ENCODE measurements at regions not wholly inside any gene's neighbourhood (a gene's known extent, or its start where the extent isn't known, plus 50 kb on each side); places are given as distances from the start of the nearest gene placed in this dataset.
A peak's percentile ranks its signal among the peaks of the same experiment; 100 is the strongest.

DNA sequence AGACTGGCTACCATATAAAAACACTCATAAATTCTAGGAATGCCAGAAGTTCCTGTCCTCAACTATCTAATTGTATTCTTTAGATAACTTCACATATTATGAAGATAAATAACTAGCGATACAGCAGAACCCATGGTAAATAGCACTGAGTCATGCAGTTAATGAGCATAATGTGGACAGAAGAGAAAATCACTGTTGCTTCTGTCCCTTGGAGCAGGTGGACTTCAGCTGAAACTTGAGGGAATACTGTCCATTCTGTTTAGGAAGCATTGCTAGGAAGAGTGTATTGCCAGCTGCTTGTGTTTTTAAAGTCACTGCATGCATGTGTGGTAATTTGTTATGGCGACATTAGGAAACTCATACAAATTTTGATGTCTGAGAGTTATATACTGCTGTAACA is 854.4 kb downstream of the LTN1 start:
- no peak overlapping the region for H3K4me3 Mint-ChIP-seq
- no peaks in the 10 kb centered on the region for H3F3A ChIP-seq (replicated peaks; ENCODE audit: low read depth)
- no peaks in the 10 kb centered on the region for H3K79me2 ChIP-seq (replicated peaks; ENCODE audit: insufficient read depth)
- no peaks in the 10 kb centered on the region; the same call in 2 of the 3 replicates for H3K36me3 Mint-ChIP-seq (ENCODE audit: low read depth)
- H3K36me3 ChIP-seq (ENCODE audit: insufficient read depth): peaks cover 4% of the 10 kb centered on the region
- no peak overlapping the region for H3K4me3 ChIP-seq
- H3K27me3 Mint-ChIP-seq (ENCODE audit: insufficient read depth, low read depth, poor library complexity): no peaks in the 10 kb centered on the region
- no peak for TF ChIP-seq NANOG (IDR thresholded peaks at IDR 0.05; ENCODE audit: borderline replicate concordance)
- no peak for TF ChIP-seq CREB1 (CRISPR knock-in tag; IDR thresholded peaks at IDR 0.05; ENCODE audit: low read depth)
- TF ChIP-seq POLR2AphosphoS5 (IDR thresholded peaks at IDR 0.05; ENCODE audit: low read depth): no peak
- TF ChIP-seq JUNB (IDR thresholded peaks at IDR 0.05; ENCODE audit: unreplicated experiment): no peak
- no peak for TF ChIP-seq EZH2phosphoT487 (IDR thresholded peaks at IDR 0.05; ENCODE audit: unreplicated experiment)
- no peak for TF ChIP-seq STAT1 (IDR thresholded peaks at IDR 0.05; ENCODE audit: unreplicated experiment)
- TF ChIP-seq, protein P1, sequence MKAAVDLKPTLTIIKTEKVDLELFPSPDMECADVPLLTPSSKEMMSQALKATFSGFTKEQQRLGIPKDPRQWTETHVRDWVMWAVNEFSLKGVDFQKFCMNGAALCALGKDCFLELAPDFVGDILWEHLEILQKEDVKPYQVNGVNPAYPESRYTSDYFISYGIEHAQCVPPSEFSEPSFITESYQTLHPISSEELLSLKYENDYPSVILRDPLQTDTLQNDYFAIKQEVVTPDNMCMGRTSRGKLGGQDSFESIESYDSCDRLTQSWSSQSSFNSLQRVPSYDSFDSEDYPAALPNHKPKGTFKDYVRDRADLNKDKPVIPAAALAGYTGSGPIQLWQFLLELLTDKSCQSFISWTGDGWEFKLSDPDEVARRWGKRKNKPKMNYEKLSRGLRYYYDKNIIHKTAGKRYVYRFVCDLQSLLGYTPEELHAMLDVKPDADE (IDR thresholded peaks at IDR 0.05): no peak
- TF ChIP-seq EZH2 (IDR thresholded peaks at IDR 0.05; ENCODE audit: low read depth, unreplicated experiment): no peak
- 0 out of 2 replicates have a peak, but pooled peaks cover 3% of the 10 kb centered on the region for H3K9me2 ChIP-seq (ENCODE audit: insufficient read depth)
- peaks cover 9% of the 10 kb centered on the region for H3K9me3 Mint-ChIP-seq
- no peak for DNase-seq (ENCODE audit: low spot score)
- no peak overlapping the region for H2AFZ ChIP-seq
- H3K4me2 ChIP-seq: no peak overlapping the region
- no peak overlapping the region for H3K27ac ChIP-seq (ENCODE audit: low read depth)
- H3K4me1 ChIP-seq (ENCODE audit: insufficient read depth): no peaks in the 10 kb centered on the region
- no peak overlapping the region for H3K27ac Mint-ChIP-seq
- H4K20me1 ChIP-seq (replicated peaks; ENCODE audit: insufficient read depth): no peaks in the 10 kb centered on the region
- no peaks in the 10 kb centered on the region for H3K4me1 Mint-ChIP-seq
- no peaks in the 10 kb centered on the region for H3K27me3 ChIP-seq (ENCODE audit: insufficient read depth)
- no peak for ATAC-seq

DNA sequence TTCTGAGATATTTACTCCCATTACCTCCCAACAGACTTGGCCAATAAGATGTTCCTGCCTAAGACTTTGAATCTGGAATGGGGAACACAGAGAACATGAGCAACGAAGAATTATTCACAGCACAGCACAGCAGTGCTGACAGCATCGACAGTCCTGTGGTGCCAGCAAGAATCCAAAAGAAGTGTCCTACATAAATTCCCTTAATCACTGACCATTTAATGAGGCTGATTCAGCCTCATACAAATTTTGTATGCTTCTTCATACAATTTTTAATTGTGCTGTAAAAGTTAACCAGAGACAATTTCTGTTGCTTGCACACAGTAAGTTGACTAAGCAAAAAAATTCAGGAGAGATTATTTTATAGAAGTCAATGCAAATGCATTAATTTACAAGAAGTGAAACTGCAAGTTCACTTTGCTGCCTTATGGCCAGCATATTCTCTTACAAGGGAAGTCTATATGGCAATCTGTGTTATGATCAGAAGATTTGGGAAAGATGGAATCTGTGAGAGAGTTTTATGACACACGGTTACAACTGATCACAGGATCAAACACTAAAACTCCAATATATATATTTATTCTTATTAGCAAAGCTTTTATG is 855.9 kb downstream of the LTN1 start:
- peaks cover 21% of the 10 kb centered on the region for H3K9me3 Mint-ChIP-seq

More for the DNA sequence above, 855.9 kb downstream of the LTN1 start:
- H3K27me3 Mint-ChIP-seq (ENCODE audit: insufficient read depth, low read depth, poor library complexity): no peaks in the 10 kb centered on the region
- no peaks in the 10 kb centered on the region for H3K4me1 Mint-ChIP-seq
- ATAC-seq (no peak), DNase-seq (ENCODE audit: low spot score) (no peak)
- 0 out of 2 replicates have a peak, but pooled peaks cover 3% of the 10 kb centered on the region for H3K9me2 ChIP-seq (ENCODE audit: insufficient read depth)
- peaks cover 10% of the 10 kb centered on the region; the same call in 2 of the 3 replicates for H3K36me3 Mint-ChIP-seq (ENCODE audit: low read depth)
- peak overlapping the region; percentile 28; the same call in 1 of the 2 replicates for H2AFZ ChIP-seq
- TF ChIP-seq NANOG (IDR thresholded peaks at IDR 0.05; ENCODE audit: borderline replicate concordance): no peak
- no peak for TF ChIP-seq EZH2 (IDR thresholded peaks at IDR 0.05; ENCODE audit: low read depth, unreplicated experiment)
- no peak for TF ChIP-seq ZNF114 (CRISPR knock-in tag; IDR thresholded peaks at IDR 0.05)
- TF ChIP-seq, protein P1 (IDR thresholded peaks at IDR 0.05): no peak
- no peak for TF ChIP-seq ZNF331 (CRISPR knock-in tag; IDR thresholded peaks at IDR 0.05; ENCODE audit: low read depth)
- TF ChIP-seq POLR2AphosphoS5 (IDR thresholded peaks at IDR 0.05; ENCODE audit: low read depth): no peak
- TF ChIP-seq, protein P2, sequence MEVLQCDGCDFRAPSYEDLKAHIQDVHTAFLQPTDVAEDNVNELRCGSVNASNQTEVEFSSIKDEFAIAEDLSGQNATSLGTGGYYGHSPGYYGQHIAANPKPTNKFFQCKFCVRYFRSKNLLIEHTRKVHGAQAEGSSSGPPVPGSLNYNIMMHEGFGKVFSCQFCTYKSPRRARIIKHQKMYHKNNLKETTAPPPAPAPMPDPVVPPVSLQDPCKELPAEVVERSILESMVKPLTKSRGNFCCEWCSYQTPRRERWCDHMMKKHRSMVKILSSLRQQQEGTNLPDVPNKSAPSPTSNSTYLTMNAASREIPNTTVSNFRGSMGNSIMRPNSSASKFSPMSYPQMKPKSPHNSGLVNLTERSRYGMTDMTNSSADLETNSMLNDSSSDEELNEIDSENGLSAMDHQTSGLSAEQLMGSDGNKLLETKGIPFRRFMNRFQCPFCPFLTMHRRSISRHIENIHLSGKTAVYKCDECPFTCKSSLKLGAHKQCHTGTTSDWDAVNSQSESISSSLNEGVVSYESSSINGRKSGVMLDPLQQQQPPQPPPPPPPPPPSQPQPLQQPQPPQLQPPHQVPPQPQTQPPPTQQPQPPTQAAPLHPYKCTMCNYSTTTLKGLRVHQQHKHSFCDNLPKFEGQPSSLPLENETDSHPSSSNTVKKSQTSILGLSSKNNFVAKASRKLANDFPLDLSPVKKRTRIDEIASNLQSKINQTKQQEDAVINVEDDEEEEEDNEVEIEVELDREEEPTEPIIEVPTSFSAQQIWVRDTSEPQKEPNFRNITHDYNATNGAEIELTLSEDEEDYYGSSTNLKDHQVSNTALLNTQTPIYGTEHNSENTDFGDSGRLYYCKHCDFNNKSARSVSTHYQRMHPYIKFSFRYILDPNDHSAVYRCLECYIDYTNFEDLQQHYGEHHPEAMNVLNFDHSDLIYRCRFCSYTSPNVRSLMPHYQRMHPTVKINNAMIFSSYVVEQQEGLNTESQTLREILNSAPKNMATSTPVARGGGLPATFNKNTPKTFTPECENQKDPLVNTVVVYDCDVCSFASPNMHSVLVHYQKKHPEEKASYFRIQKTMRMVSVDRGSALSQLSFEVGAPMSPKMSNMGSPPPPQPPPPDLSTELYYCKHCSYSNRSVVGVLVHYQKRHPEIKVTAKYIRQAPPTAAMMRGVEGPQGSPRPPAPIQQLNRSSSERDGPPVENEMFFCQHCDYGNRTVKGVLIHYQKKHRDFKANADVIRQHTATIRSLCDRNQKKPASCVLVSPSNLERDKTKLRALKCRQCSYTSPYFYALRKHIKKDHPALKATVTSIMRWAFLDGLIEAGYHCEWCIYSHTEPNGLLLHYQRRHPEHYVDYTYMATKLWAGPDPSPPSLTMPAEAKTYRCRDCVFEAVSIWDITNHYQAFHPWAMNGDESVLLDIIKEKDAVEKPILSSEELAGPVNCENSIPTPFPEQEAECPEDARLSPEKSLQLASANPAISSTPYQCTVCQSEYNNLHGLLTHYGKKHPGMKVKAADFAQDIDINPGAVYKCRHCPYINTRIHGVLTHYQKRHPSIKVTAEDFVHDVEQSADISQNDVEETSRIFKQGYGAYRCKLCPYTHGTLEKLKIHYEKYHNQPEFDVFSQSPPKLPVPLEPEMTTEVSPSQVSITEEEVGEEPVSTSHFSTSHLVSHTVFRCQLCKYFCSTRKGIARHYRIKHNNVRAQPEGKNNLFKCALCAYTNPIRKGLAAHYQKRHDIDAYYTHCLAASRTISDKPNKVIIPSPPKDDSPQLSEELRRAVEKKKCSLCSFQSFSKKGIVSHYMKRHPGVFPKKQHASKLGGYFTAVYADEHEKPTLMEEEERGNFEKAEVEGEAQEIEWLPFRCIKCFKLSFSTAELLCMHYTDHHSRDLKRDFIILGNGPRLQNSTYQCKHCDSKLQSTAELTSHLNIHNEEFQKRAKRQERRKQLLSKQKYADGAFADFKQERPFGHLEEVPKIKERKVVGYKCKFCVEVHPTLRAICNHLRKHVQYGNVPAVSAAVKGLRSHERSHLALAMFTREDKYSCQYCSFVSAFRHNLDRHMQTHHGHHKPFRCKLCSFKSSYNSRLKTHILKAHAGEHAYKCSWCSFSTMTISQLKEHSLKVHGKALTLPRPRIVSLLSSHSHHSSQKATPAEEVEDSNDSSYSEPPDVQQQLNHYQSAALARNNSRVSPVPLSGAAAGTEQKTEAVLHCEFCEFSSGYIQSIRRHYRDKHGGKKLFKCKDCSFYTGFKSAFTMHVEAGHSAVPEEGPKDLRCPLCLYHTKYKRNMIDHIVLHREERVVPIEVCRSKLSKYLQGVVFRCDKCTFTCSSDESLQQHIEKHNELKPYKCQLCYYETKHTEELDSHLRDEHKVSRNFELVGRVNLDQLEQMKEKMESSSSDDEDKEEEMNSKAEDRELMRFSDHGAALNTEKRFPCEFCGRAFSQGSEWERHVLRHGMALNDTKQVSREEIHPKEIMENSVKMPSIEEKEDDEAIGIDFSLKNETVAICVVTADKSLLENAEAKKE (CRISPR knock-in tag; IDR thresholded peaks at IDR 0.05): no peak
- TF ChIP-seq EZH2phosphoT487 (IDR thresholded peaks at IDR 0.05; ENCODE audit: unreplicated experiment): no peak
- no peak for TF ChIP-seq JUNB (IDR thresholded peaks at IDR 0.05; ENCODE audit: unreplicated experiment)
- no peak overlapping the region for H3K4me3 Mint-ChIP-seq
- H3K4me2 ChIP-seq: no peak overlapping the region
- no peaks in the 10 kb centered on the region for H3K4me1 ChIP-seq (ENCODE audit: insufficient read depth)
- no peaks in the 10 kb centered on the region for H4K20me1 ChIP-seq (replicated peaks; ENCODE audit: insufficient read depth)
- no peak overlapping the region for H3K27ac ChIP-seq (ENCODE audit: low read depth)
- no peaks in the 10 kb centered on the region for H3K79me2 ChIP-seq (replicated peaks; ENCODE audit: insufficient read depth)
- H3F3A ChIP-seq (replicated peaks; ENCODE audit: low read depth): no peaks in the 10 kb centered on the region
- no peaks in the 10 kb centered on the region for H3K27me3 ChIP-seq (ENCODE audit: insufficient read depth)
- H3K36me3 ChIP-seq (ENCODE audit: insufficient read depth): peaks cover 4% of the 10 kb centered on the region
- H3K4me3 ChIP-seq: no peak overlapping the region
- no peak overlapping the region for H3K27ac Mint-ChIP-seq

Data from GM23338 (cell line).